HepG2 (cell line): ENCODE measurements at regions not wholly inside any gene's neighbourhood (a gene's known extent, or its start where the extent isn't known, plus 50 kb on each side); places are given as distances from the start of the nearest gene placed in this dataset.

Experiments used
- ATAC-seq: fragments of 200-7000 bp; cut with Tn5 transposase; 3 replicates; pipeline ENCODE4 v1.9.1; 2020; ENCODE audit warnings: mild to moderate bottlenecking, moderate library complexity
- BruUV-seq: library from RNA; stranded (reverse); fragments of 400-500 nt; replicated peaks from 2 replicates; lab custom pipeline; 2021; lab: Mats Ljungman, UMichigan
- CTCF ChIA-PET: fragments of 300-600 bp; formaldehyde crosslinking; extraction: SDS; loops from one replicate; lab custom pipeline; 2021; ENCODE audit warnings: low total read pairs, inconsistent platforms, low intra/inter-chr PET ratio; lab: Yijun Ruan, JAX
- POLR2A ChIA-PET: fragments of 350-600 bp; sonication (Branson Sonifier 250); formaldehyde crosslinking; loops from one replicate; lab custom pipeline; 2020; ENCODE audit warnings: antibody characterized with exemption, inconsistent platforms; lab: Yijun Ruan, JAX
- DNase-seq: peaks from one replicate; pipeline ENCODE4 v3.0.0-alpha.2; 2015; ENCODE audit warnings: low spot score
- FAIRE-seq: peaks from 3 replicates; lab custom pipeline; 2011; peaks lifted over from hg19 to GRCh38; lab: Jason Lieb, UNC
- H2AFZ ChIP-seq: one replicate; pipeline ENCODE4 v1.6.1; 2011; ENCODE audit warnings: low read length, inconsistent platforms
- H3K27ac ChIP-seq: fragments of 300-600 bp; 3 replicates; pipeline ENCODE4 v1.8.0; 2011; ENCODE audit warnings: mixed run types, mild to moderate bottlenecking, mixed read lengths, low read length, inconsistent platforms; ENCODE audit not compliant: insufficient read depth; ENCODE audit errors: extremely low read length
- H3K27me3 ChIP-seq, 2 experiments: fragments of 200-600 bp in 1 of 2; 2 replicates in 1 of 2; 3 replicates in 1 of 2; pipeline versions ENCODE4 v1.6.0 to v1.8.0; 2011; ENCODE audit warnings: low read length in 2 of 2, mild to moderate bottlenecking in 2 of 2, moderate library complexity in 2 of 2, inconsistent platforms in 1 of 2; ENCODE audit not compliant: insufficient read depth in 2 of 2, control insufficient read depth in 1 of 2
- H3K36me3 ChIP-seq, 2 experiments: fragments of 200-600 bp in 1 of 2; replicated peaks in 1 of 2; 2 replicates in 1 of 2; 3 replicates in 1 of 2; pipeline versions ENCODE4 v1.5.1 to v1.8.0; 2011; ENCODE audit warnings: low read length in 2 of 2, inconsistent platforms in 1 of 2; ENCODE audit not compliant: insufficient read depth in 2 of 2, control insufficient read depth in 1 of 2
- H3K4me1 ChIP-seq: 2 replicates; pipeline ENCODE4 v1.5.1; 2012; ENCODE audit warnings: low read length, inconsistent platforms; ENCODE audit not compliant: insufficient read depth
- H3K4me2 ChIP-seq: 2 replicates; pipeline ENCODE4 v1.6.0; 2011; ENCODE audit warnings: low read depth, low read length, inconsistent platforms
- H3K4me3 ChIP-seq, 3 experiments: fragments of 200-600 bp in 1 of 3; sonication (generic), shearing (Covaris generic) in 1 of 3; replicated peaks in 1 of 3; 2 replicates each; pipeline ENCODE4 v1.5.1; 2011 to 2016; ENCODE audit warnings: low read length in 3 of 3, inconsistent platforms in 2 of 3, low read depth in 2 of 3, mild to moderate bottlenecking in 2 of 3, control low read depth in 1 of 3, mixed read lengths in 1 of 3; ENCODE audit not compliant: insufficient read depth in 1 of 3
- H3K79me2 ChIP-seq: one replicate; pipeline ENCODE4 v1.6.1; 2011; ENCODE audit warnings: low read length, inconsistent platforms; ENCODE audit not compliant: insufficient read depth
- H3K9ac ChIP-seq: 2 replicates; pipeline ENCODE4 v1.6.0; 2011; ENCODE audit warnings: mild to moderate bottlenecking, low read depth, low read length, inconsistent platforms; ENCODE audit not compliant: insufficient read depth
- H3K9me3 ChIP-seq: 2 replicates; pipeline ENCODE4 v1.5.1; 2012; ENCODE audit warnings: mild to moderate bottlenecking, low read length
- H4K20me1 ChIP-seq: 2 replicates; pipeline ENCODE4 v1.6.0; 2011; ENCODE audit warnings: inconsistent platforms, mild to moderate bottlenecking, low read length, moderate library complexity; ENCODE audit not compliant: insufficient read depth
- EED ChIP-seq: sonication (generic); formaldehyde crosslinking; IDR thresholded peaks from 2 replicates; pipeline ENCODE4 v1.5.0; 2020; ENCODE audit warnings: mild to moderate bottlenecking, missing genetic modification reagents
- FLYWCH1 ChIP-seq: sonication (generic); formaldehyde crosslinking; IDR thresholded peaks from 2 replicates; pipeline ENCODE4 v1.8.1; 2023; ENCODE audit warnings: mild to moderate bottlenecking, missing genetic modification reagents
- FOSL2 ChIP-seq: sonication (generic); formaldehyde crosslinking; IDR thresholded peaks from 2 replicates; pipeline ENCODE4 v1.4.0; 2020; ENCODE audit warnings: missing genetic modification reagents
- MXI1 ChIP-seq: IDR thresholded peaks from 3 replicates; pipeline ENCODE4 v1.6.1; 2012; ENCODE audit warnings: low read depth, low read length, inconsistent platforms, borderline replicate concordance
- ONECUT2 ChIP-seq: sonication (generic); formaldehyde crosslinking; IDR thresholded peaks from 2 replicates; pipeline ENCODE4 v1.4.0; 2020; ENCODE audit warnings: missing genetic modification reagents
- PCBP2 ChIP-seq: fragments of 200-400 bp; formaldehyde crosslinking; optimal IDR thresholded peaks from 2 replicates; pipeline ENCODE3; 2018; ENCODE audit warnings: low read length, low read depth; ENCODE audit not compliant: poor library complexity, severe bottlenecking
- ZNF263 ChIP-seq: sonication (generic); formaldehyde crosslinking; IDR thresholded peaks from 2 replicates; pipeline ENCODE4 v1.4.0; 2020; ENCODE audit warnings: missing genetic modification reagents
- ZNF746 ChIP-seq: sonication (generic); formaldehyde crosslinking; IDR thresholded peaks from 2 replicates; pipeline ENCODE4 v1.8.0; 2022; ENCODE audit warnings: mild to moderate bottlenecking, missing genetic modification reagents
- WGBS: methylation state at CpG from one replicate; pipeline ENCODE4 v1.1.6; 2017; ENCODE audit warnings: low lambda C conversion rate; 5-methylcytosine and 5-hydroxymethylcytosine counted together
- in situ Hi-C: cut with HindIII; loops from 2 replicates; pipeline ENCODE4 v1.10.0; 2017; ENCODE audit warnings: low pct_unique_long_range_greater_than_20kb; ENCODE audit not compliant: extremely low pct_ligation_motif_present
- intact Hi-C: fragments of 100-400 bp; cut with micrococcal nuclease; formaldehyde crosslinking; loops from one replicate; pipeline ENCODE4 v1.10.0; 2022; ENCODE audit not compliant: unreplicated experiment
- TF ChIP-seq, protein P1 (sequence below): sonication (generic); formaldehyde crosslinking; IDR thresholded peaks from 2 replicates; pipeline ENCODE4 v1.4.0; 2020; ENCODE audit warnings: missing genetic modification reagents, borderline replicate concordance
- TF ChIP-seq, protein P2 (sequence below): sonication (generic); formaldehyde crosslinking; IDR thresholded peaks from 2 replicates; pipeline ENCODE4 v1.5.1; 2020; ENCODE audit warnings: missing genetic modification reagents, mild to moderate bottlenecking, borderline replicate concordance
- TF ChIP-seq, protein P3 (sequence below): sonication (generic); formaldehyde crosslinking; IDR thresholded peaks from 2 replicates; pipeline ENCODE4 v1.5.1; 2020; ENCODE audit warnings: mild to moderate bottlenecking, missing genetic modification reagents, borderline replicate concordance
- TF ChIP-seq, protein P4 (sequence below): sonication (generic); formaldehyde crosslinking; IDR thresholded peaks from 2 replicates; pipeline ENCODE4 v1.8.0; 2022; ENCODE audit warnings: missing genetic modification reagents, mild to moderate bottlenecking, inconsistent platforms, borderline replicate concordance

DNA sequence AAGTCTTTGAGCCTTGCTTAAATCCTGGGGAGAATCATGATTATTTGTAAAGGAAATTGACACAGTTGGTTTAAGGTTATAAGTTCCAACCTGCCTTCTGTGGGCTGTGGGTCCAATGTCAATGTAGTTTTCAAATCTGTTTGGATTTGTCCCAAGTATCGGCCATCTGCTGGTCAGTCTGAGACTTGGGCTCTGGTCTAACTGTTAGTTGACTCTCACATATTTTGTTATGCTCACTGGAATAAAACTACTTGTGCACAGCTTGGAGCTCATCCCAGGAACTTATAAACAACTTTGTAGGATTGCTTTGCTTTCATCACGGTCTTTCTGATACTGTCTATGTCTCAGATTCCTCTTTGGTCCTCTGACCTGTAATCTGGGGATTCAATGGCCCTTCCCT, 1026.2 kb upstream of the ZEB2 start (continued):
- TF ChIP-seq, protein P1, sequence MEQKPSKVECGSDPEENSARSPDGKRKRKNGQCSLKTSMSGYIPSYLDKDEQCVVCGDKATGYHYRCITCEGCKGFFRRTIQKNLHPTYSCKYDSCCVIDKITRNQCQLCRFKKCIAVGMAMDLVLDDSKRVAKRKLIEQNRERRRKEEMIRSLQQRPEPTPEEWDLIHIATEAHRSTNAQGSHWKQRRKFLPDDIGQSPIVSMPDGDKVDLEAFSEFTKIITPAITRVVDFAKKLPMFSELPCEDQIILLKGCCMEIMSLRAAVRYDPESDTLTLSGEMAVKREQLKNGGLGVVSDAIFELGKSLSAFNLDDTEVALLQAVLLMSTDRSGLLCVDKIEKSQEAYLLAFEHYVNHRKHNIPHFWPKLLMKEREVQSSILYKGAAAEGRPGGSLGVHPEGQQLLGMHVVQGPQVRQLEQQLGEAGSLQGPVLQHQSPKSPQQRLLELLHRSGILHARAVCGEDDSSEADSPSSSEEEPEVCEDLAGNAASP (CRISPR knock-in tag), result no peak

DNA sequence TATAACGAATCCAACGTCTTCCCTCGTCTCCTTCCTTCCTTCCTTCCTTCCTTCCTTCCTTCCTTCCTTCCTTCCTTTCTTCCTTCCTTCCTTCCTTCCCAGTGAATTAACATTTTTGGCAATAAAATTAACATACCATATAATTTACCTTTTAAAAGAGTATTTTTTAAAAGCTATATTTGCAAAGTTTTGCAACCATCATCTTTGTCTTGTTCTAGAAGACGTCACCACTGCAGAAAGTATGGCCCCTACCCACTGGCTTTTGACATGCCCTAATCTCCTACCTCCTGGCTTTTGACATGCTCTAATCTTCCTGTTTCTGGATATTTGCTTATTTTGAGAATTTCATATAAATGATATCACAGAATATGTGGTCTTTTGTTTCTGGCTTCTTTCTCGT, 1023.9 kb upstream of the ZEB2 start:
- Histone ChIP-seq H3K4me2 (no peak overlapping the region), H3K27ac (no peak overlapping the region), H3K9ac (no peak overlapping the region), H3K4me1 (no peaks in the 10 kb centered on the region), H3K36me3 (no peaks in the 10 kb centered on the region), H3K79me2 (no peaks in the 10 kb centered on the region), H3K9me3 (no peaks in the 10 kb centered on the region), H4K20me1 (no peaks in the 10 kb centered on the region), H3K4me3 (no peak overlapping the region), H3K27me3 (no peaks in the 10 kb centered on the region), H2AFZ (no peak overlapping the region)
- ATAC-seq (no peak), FAIRE-seq (no peak), DNase-seq (no peak)
- POLR2A ChIA-PET, result no interaction called here
- CTCF ChIA-PET, result no interaction called here
- TF ChIP-seq FOSL2 (CRISPR knock-in tag) (no peak), PCBP2 (no peak), EED (CRISPR knock-in tag) (no peak), MXI1 (no peak), ZNF746 (CRISPR knock-in tag) (no peak), ZNF263 (CRISPR knock-in tag) (no peak), FLYWCH1 (no peak), ONECUT2 (CRISPR knock-in tag) (no peak)
- TF ChIP-seq, protein P2, sequence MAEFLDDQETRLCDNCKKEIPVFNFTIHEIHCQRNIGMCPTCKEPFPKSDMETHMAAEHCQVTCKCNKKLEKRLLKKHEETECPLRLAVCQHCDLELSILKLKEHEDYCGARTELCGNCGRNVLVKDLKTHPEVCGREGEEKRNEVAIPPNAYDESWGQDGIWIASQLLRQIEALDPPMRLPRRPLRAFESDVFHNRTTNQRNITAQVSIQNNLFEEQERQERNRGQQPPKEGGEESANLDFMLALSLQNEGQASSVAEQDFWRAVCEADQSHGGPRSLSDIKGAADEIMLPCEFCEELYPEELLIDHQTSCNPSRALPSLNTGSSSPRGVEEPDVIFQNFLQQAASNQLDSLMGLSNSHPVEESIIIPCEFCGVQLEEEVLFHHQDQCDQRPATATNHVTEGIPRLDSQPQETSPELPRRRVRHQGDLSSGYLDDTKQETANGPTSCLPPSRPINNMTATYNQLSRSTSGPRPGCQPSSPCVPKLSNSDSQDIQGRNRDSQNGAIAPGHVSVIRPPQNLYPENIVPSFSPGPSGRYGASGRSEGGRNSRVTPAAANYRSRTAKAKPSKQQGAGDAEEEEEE (CRISPR knock-in tag), result no peak
- TF ChIP-seq, protein P3, sequence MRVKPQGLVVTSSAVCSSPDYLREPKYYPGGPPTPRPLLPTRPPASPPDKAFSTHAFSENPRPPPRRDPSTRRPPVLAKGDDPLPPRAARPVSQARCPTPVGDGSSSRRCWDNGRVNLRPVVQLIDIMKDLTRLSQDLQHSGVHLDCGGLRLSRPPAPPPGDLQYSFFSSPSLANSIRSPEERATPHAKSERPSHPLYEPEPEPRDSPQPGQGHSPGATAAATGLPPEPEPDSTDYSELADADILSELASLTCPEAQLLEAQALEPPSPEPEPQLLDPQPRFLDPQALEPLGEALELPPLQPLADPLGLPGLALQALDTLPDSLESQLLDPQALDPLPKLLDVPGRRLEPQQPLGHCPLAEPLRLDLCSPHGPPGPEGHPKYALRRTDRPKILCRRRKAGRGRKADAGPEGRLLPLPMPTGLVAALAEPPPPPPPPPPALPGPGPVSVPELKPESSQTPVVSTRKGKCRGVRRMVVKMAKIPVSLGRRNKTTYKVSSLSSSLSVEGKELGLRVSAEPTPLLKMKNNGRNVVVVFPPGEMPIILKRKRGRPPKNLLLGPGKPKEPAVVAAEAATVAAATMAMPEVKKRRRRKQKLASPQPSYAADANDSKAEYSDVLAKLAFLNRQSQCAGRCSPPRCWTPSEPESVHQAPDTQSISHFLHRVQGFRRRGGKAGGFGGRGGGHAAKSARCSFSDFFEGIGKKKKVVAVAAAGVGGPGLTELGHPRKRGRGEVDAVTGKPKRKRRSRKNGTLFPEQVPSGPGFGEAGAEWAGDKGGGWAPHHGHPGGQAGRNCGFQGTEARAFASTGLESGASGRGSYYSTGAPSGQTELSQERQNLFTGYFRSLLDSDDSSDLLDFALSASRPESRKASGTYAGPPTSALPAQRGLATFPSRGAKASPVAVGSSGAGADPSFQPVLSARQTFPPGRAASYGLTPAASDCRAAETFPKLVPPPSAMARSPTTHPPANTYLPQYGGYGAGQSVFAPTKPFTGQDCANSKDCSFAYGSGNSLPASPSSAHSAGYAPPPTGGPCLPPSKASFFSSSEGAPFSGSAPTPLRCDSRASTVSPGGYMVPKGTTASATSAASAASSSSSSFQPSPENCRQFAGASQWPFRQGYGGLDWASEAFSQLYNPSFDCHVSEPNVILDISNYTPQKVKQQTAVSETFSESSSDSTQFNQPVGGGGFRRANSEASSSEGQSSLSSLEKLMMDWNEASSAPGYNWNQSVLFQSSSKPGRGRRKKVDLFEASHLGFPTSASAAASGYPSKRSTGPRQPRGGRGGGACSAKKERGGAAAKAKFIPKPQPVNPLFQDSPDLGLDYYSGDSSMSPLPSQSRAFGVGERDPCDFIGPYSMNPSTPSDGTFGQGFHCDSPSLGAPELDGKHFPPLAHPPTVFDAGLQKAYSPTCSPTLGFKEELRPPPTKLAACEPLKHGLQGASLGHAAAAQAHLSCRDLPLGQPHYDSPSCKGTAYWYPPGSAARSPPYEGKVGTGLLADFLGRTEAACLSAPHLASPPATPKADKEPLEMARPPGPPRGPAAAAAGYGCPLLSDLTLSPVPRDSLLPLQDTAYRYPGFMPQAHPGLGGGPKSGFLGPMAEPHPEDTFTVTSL (CRISPR knock-in tag), result no peak
- TF ChIP-seq, protein P4, sequence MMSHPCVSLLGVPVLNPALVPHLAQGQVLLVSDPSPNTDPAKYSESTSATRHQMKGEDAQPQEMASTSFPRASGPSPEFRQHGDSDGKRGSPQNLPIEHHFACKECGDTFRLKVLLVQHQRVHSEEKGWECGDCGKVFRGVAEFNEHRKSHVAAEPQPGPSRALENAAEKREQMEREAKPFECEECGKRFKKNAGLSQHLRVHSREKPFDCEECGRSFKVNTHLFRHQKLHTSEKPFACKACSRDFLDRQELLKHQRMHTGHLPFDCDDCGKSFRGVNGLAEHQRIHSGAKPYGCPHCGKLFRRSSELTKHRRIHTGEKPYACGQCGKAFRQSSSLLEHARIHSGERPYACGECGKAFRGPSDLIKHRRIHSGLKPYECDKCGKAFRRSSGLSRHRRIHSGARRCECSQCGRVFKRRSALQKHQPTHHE, result no peak
- WGBS, result under 1% methylated on average over 5 of the region's 5 CpGs
- intact Hi-C loops, result no loop called here
- in situ Hi-C loops, result no loop called here
- BruUV-seq, result no TSS peak
